ENCODE measurements at regions not wholly inside any gene's neighbourhood (a gene's known extent, or its start where the extent isn't known, plus 50 kb on each side); places are given as distances from the start of the nearest gene placed in this dataset.

GRCh38 chr10:45553613-45554012 lies 119.0 kb downstream of the ZFAND4 start:
- Histone ChIP-seq H3K79me2 (ENCODE audit: control insufficient read depth, insufficient read depth, low read length) (no peaks in the 10 kb centered on the region), H3K9me3 (ENCODE audit: control insufficient read depth, insufficient read depth, low read depth, low read length) (no peaks in the 10 kb centered on the region), H3K4me3 (replicated peaks in 1 of 4; ENCODE audit: control extremely low read depth in 1 of 4, insufficient read depth in 1 of 4, low read depth in 3 of 4, low read length in 4 of 4) (no peak overlapping the region), H4K20me1 (ENCODE audit: control insufficient read depth, extremely low read depth, insufficient read depth, low read length) (no peaks in the 10 kb centered on the region), H2AFZ (ENCODE audit: low read length) (no peak overlapping the region), H3K4me1 (ENCODE audit: control insufficient read depth, extremely low read depth, insufficient read depth, low read length) (no peaks in the 10 kb centered on the region), H3K4me2 (ENCODE audit: extremely low read depth, insufficient read depth, low read length) (no peak overlapping the region), H3K36me3 (ENCODE audit: control insufficient read depth, insufficient read depth, low read length) (no peaks in the 10 kb centered on the region), H3K27ac (ENCODE audit: insufficient read depth, low read length) (no peak overlapping the region), H3K9ac (ENCODE audit: insufficient read depth, low read length) (no peak overlapping the region), H3K27me3 (ENCODE audit: control insufficient read depth, insufficient read depth, low read length) (no peaks in the 10 kb centered on the region)
- no peak for DNase-seq (ENCODE audit: low read depth in 2 of 2)
- TF ChIP-seq EZH2 (IDR thresholded peaks at IDR 0.05; ENCODE audit: low read length, missing control alignments) (no peak), CTCF (conservative IDR thresholded peaks at IDR 0.05 in 1 of 2, IDR thresholded peaks at IDR 0.05 in 1 of 2; ENCODE audit: low read depth in 1 of 2, low read length in 2 of 2) (no peak)

- Histone ChIP-seq H4K20me1 (ENCODE audit: control insufficient read depth, extremely low read depth, insufficient read depth, low read length) (no peaks in the 10 kb centered on the region), H2AFZ (ENCODE audit: low read length) (no peak overlapping the region), H3K27ac (ENCODE audit: insufficient read depth, low read length) (no peak overlapping the region), H3K9me3 (ENCODE audit: control insufficient read depth, insufficient read depth, low read depth, low read length) (no peaks in the 10 kb centered on the region), H3K36me3 (ENCODE audit: control insufficient read depth, insufficient read depth, low read length) (no peaks in the 10 kb centered on the region), H3K79me2 (ENCODE audit: control insufficient read depth, insufficient read depth, low read length) (no peaks in the 10 kb centered on the region), H3K4me3 (replicated peaks in 1 of 4; ENCODE audit: control extremely low read depth in 1 of 4, insufficient read depth in 1 of 4, low read depth in 3 of 4, low read length in 4 of 4) (no peak overlapping the region), H3K27me3 (ENCODE audit: control insufficient read depth, insufficient read depth, low read length) (no peaks in the 10 kb centered on the region), H3K4me1 (ENCODE audit: control insufficient read depth, extremely low read depth, insufficient read depth, low read length) (no peaks in the 10 kb centered on the region), H3K9ac (ENCODE audit: insufficient read depth, low read length) (no peak overlapping the region), H3K4me2 (ENCODE audit: extremely low read depth, insufficient read depth, low read length) (no peak overlapping the region)
- TF ChIP-seq EZH2 (IDR thresholded peaks at IDR 0.05; ENCODE audit: low read length, missing control alignments) (no peak), CTCF (conservative IDR thresholded peaks at IDR 0.05 in 1 of 2, IDR thresholded peaks at IDR 0.05 in 1 of 2; ENCODE audit: low read depth in 1 of 2, low read length in 2 of 2) (no peak)
- no peak for DNase-seq (ENCODE audit: low read depth in 2 of 2)
These were observed 119.4 kb downstream of the ZFAND4 start for GRCh38 chr10:45553155-45553554.

DNA sequence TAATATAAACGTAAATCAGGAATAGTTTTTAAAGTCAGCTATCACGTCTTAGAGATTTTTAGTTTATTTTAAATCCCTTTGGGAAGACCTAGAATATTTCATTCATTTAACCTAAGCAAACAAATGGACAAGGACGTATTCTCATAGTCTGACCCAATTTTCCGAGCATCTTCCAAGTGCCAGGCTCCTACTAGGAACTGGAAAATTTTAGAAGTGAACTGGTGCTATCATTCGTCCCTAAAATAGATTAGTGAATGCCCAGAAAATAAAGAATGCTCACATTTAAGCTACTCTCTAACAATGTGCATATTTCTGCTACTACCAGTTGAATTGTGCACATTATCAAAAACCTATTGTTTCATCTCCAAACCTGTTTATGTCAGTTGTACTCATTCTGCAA lies 120.1 kb downstream of the ZFAND4 start:
- no peak overlapping the region for H2AFZ ChIP-seq (ENCODE audit: low read length)
- no peaks in the 10 kb centered on the region for H3K4me1 ChIP-seq (ENCODE audit: control insufficient read depth, extremely low read depth, insufficient read depth, low read length)
- no peaks in the 10 kb centered on the region for H4K20me1 ChIP-seq (ENCODE audit: control insufficient read depth, extremely low read depth, insufficient read depth, low read length)
- no peak overlapping the region for H3K4me2 ChIP-seq (ENCODE audit: extremely low read depth, insufficient read depth, low read length)
- H3K27ac ChIP-seq (ENCODE audit: insufficient read depth, low read length) = no peak overlapping the region
- no peak for DNase-seq (ENCODE audit: low read depth in 2 of 2)
- no peaks in the 10 kb centered on the region for H3K27me3 ChIP-seq (ENCODE audit: control insufficient read depth, insufficient read depth, low read length)
- no peaks in the 10 kb centered on the region for H3K9me3 ChIP-seq (ENCODE audit: control insufficient read depth, insufficient read depth, low read depth, low read length)
- H3K79me2 ChIP-seq (ENCODE audit: control insufficient read depth, insufficient read depth, low read length) = no peaks in the 10 kb centered on the region
- no peak overlapping the region for H3K9ac ChIP-seq (ENCODE audit: insufficient read depth, low read length)
- H3K36me3 ChIP-seq (ENCODE audit: control insufficient read depth, insufficient read depth, low read length) = no peaks in the 10 kb centered on the region
- no peak overlapping the region for H3K4me3 ChIP-seq (replicated peaks in 1 of 4; ENCODE audit: control extremely low read depth in 1 of 4, insufficient read depth in 1 of 4, low read depth in 3 of 4, low read length in 4 of 4)
- no peak for TF ChIP-seq EZH2 (IDR thresholded peaks at IDR 0.05; ENCODE audit: low read length, missing control alignments)
- no peak for TF ChIP-seq CTCF (conservative IDR thresholded peaks at IDR 0.05 in 1 of 2, IDR thresholded peaks at IDR 0.05 in 1 of 2; ENCODE audit: low read depth in 1 of 2, low read length in 2 of 2)

Data from fibroblast of lung (primary cell).